GM12874 (cell line): ENCODE measurements at regions not wholly inside any gene's neighbourhood (a gene's known extent, or its start where the extent isn't known, plus 50 kb on each side); places are given as distances from the start of the nearest gene placed in this dataset.

Source experiments
- CTCF ChIP-seq: IDR thresholded peaks from 2 replicates; pipeline ENCODE4 v1.5.1; 2011; ENCODE audit warnings: low read depth, mild to moderate bottlenecking, control low read depth, low read length, moderate library complexity; ENCODE audit not compliant: insufficient read depth

DNA sequence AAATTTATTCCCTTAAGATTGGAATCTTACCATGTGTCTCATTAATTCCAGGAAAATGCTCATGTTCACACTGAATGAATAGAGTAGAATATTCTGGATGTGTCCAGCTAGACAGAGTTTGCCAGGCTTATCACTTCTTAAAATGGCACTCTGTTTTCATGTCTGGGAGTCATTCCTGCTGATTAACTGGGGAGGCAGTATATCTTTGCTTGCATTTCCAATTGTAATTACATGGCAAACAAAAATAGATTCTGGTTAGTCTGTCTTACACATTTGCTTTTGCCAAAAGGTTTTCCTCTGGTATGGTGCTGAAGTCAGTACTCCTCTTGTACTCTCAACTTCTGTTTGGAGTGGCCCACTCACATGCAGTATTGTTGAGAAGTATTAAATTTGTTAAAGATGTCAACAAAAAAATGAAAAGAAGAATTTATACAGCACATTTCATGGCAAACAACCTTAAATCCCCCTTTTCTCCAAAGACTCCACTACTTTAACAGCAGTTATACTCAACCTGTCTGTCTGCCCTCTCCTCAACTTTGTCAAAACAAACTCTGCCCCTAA, 70.2 kb downstream of the TENT5A start:
- no peak for TF ChIP-seq CTCF

- no peak for TF ChIP-seq CTCF
These were observed 83.0 kb downstream of the TENT5A start for GRCh38 chr6:81669445-81669844.

DNA sequence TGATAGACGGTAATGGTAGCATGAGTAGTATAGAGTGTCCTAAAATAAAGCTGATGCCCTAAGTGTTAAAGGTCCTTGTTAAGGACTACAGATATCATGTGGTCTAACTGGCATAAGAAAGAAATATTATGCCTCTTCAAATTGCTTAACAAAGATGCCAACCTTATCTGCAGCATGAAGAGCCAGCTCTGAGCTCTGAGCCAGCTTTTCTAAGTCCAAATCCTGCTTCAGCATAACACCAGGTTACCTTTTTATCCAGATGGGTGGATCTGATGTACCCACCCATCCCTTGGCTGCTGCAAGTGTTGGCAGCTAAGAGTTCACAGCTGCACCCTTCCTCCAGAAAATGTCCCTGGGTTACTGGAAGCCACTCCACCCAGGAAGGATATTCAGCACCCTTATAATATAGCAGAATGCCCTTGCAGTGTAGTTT, 83.8 kb downstream of the TENT5A start:
- no peak for TF ChIP-seq CTCF

GRCh38 chr6:81666481-81666880, 86.0 kb downstream of the TENT5A start:
- no peak for TF ChIP-seq CTCF

GRCh38 chr6:81656231-81656630, 96.2 kb downstream of the TENT5A start:
- no peak for TF ChIP-seq CTCF

- TF ChIP-seq CTCF, result no peak
These were observed 96.8 kb downstream of the TENT5A start for GRCh38 chr6:81655696-81656095.

GRCh38 chr6:81648502-81648901, 104.0 kb downstream of the TENT5A start:
- TF ChIP-seq CTCF, result no peak
